G401.6 (cell line): ENCODE measurements at regions not wholly inside any gene's neighbourhood (a gene's known extent, or its start where the extent isn't known, plus 50 kb on each side); places are given as distances from the start of the nearest gene placed in this dataset.
"Not testable (repeated sequence)": the region's sequence is repeated elsewhere in the genome, so short reads cannot be mapped to it uniquely, and the experiment has no call there.

Source experiments
- FAIRE-seq: peaks from 2 replicates; lab custom pipeline; 2012; peaks lifted over from hg19 to GRCh38; lab: Jason Lieb, UNC

DNA sequence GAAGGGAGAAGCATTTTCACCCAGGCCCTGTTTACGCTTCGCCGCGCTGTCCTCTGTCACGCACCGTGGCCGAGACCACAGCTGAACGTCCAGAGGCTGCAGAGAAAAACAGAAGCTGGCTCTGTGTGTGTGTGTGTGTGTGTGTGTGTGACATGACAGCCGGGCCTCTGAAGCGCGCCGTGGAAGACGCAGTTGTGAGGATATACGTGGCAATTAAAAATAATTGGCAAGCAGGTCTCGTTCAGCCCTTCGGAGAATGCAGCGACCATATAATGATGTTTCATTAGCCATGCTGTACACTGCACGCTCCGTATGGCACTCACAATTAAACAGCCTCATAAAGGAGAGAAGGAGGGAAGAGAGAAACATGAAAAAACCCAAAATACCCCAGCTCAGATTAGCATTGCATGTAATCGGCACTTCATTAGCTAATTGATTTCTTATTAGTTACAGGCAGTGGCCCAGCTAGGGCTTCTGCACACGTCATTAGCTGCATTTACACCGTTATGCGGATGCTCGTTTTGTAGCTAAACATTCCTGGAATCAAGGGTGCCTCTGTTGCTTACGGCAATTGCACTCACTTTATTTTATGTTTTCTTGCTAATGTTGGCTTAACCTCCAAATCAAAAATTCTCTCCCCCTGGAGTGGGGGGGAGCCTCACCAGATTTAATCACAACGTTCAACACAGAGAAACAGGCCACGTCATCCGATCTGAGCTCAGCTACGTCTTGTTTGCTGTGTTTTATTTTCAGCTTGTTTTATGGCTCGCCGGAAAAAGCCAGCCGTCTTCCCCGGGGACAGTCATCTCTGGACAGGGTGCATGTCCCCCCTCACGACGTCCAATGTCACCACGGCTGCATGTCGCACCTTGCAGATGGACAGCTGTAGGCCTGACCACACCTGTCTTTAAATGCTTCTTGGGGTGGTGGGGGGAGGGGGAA, 74.6 kb upstream of the SHOX start:
- no peak for FAIRE-seq

DNA sequence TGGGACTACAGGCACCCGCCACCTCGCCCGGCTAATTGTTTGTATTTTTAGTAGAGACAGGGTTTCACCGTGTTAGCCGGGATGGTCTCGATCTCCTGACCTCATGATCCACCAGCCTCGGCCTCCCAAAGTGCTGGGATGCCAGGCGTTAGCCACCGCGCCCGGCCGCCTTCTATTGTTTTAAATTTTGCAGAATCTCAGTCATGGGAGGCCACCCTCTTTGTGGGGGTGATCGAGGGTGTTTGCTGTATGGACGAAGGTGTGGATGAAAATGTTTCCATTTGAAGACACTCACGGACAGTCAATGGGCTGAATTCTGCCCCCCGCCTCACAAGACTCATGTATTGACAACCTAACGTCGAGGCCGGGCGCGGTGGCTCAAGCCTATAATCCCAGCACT, 73.0 kb upstream of the SHOX start:
- FAIRE-seq: not testable (repeated sequence)

DNA sequence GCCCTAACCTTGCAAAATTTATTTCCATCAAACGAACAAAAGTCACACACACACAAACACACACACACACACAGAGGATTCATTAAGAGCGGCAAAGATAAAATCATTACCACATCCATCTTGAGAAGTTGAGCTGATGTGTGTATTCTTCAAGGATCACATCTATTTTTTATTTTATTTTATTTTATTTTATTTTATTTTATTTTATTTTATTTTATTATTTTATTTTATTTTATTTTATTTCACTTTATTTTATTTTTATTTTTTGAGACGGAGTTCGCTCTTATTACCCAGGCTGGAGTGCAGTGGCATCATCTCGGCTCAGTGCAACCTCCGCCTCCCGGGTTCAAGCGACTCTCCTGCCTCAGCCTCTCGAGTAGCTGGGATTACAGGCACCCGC, 71.3 kb upstream of the SHOX start:
- FAIRE-seq: not testable (repeated sequence)

DNA sequence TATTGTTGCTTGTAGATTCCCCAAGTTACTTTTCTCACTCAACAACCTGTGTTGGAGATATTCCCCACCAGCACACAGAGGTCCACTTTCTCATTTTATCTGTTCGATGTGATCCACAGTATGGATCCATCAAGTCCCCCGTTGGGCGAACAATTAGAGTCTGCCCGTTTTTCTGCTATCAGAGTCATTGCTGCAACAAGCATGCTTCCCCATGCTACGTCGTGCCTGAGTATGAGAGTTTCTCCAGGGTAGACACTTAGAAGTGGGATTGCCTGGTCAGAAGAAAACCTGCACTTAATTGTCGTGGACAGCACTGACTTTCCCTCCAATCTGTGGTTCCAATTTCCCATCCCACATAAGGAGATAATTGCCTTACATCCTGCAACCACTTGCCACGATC, 62.7 kb upstream of the SHOX start:
- FAIRE-seq: no peak

DNA sequence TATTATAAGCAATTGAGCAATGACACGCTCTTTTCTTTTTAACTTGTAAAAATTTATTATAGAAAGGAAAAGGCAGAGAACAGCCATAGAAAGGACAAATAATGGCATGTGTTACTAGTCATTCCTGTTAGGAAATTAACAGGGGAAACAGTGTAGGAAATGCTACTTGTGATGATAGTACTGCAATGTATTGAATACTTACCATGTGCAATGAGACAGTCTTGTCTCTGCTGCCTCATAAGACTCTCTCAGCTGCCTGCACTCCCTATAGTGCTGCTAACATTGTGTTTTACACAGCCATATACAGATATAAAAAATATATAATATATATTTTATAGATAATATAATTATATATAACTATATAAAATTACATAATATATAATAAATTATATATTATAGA, 62.3 kb upstream of the SHOX start:
- no peak for FAIRE-seq

DNA sequence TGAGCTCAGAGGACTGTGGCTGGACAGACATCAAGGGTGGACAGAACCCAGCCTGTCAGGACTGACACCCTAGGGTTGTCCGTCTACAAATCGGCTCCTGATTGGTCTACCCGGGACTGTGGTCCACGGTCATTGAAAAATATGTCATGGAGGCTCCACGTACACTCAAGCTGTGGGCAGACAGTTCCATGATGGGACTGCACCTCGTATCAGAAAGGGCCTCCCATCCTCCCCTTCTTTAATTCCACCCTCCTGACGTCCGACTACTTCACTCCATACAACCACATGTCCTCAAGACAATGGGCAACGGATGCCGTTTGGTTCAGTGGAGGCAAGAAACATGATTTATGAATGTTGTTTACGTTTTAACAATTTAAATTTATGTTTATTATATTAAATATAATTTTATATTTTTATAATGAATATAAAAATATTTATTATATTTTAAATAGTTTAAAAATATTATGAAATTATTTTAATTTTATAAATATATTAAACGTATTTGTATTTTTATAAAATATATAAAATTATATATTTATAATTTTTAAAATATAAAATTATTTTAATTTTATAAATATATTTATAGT, 58.0 kb upstream of the SHOX start:
- FAIRE-seq: peak; percentile 100

DNA sequence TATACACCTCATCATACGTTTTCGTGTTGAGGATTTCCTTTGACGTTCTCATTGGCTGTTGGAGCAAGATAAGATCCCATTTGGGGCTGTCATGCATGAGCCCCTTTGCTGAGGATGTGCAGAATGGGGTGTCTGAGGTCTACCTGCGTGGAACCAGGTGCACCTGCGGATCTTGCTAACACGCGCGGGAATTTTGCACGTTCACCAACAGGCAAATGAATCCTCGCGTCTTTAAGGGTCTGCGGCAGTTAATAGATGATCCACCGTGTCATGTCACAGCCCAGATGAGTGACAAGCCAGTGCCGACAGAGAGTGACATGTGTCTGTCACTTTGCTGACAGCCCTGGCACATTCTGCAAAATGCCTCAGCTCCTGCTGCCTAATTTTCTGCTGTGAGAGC, 56.3 kb upstream of the SHOX start:
- FAIRE-seq: no peak

DNA sequence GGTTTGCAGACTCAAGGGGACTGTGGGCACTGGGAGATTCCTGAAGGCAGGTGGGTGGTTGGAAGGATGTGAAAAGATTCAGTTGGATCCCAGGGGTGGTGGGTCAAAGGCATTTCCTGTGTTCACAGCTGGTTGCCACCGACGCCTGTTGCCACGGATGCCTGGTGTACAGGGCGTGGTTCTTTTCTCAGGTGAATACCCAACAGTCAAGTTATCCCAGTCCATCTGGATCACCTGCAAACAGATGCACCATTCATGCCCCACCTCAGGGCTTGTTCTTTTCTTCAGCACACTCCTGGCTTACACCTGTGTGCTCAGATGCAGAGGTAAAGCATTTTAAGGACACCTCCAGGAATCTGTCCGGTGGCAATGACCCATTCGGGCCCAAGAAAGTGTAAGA, 55.8 kb upstream of the SHOX start:
- no peak for FAIRE-seq

DNA sequence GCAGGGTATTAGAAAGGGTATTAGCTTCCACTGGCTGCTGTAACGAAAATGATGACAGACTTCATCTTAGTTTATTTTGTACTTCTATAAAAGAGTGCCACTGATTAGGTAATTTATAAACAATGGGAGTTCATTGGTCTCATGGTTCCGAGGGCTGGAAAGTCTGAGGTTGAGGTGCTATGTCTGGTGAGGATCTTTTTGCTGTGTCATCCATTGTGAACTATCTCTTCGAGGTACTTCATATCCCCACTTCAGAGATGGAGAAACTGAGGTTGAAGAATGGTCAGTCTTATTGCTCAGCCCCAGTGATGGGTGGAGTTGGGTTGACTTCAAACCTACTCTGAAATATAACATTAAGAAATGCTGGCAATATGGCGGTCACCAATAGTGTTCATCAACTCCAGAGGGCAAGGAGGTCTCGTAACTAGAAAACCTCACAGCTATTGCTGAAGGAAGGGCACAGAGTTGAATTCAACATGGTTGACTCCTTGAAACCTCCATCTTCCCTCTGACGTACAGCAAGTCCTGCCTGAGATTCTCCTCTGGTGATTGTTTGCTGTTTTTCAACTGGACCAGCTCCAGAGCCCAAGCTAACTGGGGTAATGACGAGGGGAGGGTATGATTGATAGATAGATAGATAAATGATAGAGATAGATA, 53.6 kb upstream of the SHOX start:
- FAIRE-seq: no peak

DNA sequence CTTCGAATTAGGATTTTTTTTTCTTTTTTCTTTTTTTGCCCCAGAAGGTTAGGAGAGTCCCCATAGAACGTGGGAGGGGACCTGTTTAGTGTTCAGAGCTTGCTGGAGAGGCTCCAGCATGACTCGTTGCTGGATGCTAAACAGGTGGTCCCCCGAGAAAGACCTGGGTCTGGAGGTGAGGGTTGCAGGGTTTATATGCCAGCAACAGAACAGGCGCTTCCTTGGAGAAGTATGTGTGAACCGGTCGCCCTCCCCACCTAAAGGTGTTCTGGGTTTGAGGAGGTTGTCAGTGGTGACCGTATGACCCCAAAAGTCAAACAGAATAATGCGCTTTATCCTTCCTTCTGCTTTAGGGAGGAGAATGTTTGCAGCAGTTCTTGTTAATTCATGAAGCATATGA, 52.1 kb upstream of the SHOX start:
- no peak for FAIRE-seq

DNA sequence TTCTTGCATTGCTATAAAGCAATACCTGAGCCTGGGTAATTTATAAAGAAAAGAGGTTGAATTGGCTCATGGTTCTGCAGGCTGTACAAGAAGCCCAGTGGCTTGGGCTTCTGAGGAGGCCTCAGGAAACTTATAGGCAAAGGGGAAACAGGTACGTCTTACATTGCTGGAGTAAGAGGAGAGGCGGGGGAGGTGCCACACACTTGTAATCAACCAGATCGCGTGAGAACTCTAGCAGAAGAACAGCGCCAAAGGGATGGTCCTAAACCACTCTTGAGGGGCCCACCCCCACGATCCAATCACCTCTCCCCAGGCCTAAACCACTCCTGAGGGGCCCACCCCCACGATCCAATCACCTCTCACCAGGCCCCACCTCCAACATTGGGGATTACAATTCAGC, 50.6 kb upstream of the SHOX start:
- FAIRE-seq: no peak
